NCI-H2029 treated with DMSO at 0.1 percent for 48 hours (cell line): ENCODE measurements at regions not wholly inside any gene's neighbourhood (a gene's known extent, or its start where the extent isn't known, plus 50 kb on each side); places are given as distances from the start of the nearest gene placed in this dataset.
A peak's percentile ranks its signal among the peaks of the same experiment; 100 is the strongest.
"Not testable (repeated sequence)": the region's sequence is repeated elsewhere in the genome, so short reads cannot be mapped to it uniquely, and the experiment has no call there.

Source experiments
- DNase-seq: peaks from one replicate; lab custom pipeline; 2025; lab: John Stamatoyannopoulos, UW

- not testable (repeated sequence) for DNase-seq
These were observed 183.1 kb upstream of the NOTCH2NLA start for GRCh38 chr1:146411923-146412322.

DNA sequence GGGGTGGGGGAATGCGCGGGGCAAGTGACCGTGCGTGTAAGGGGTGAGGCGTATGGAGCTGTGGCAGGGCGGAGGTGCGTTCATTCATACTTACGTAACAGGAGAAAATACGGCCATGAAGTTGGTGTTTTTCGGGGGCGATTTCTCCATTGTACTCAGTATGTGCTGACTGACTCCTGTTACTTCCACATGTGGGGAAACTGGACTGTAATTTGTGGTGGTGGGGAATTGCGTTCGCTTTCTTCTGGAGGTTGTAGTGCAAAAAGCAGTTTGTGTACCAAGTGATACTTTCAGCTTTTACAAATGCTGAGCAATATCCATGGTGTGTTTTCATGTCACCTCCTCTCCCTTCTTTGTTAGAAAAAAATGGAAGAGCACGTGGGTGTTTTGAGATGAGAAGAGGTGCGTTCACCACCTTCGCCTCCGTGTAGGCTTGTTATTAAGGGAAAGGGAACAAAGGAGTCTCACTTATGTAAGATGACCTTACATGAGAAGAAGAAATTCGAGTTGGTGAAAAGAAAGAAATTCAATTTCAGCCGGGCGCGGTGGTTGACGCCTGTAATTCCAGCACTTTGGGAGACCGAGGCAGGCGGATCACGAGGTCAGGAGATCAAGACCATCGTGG, 181.1 kb upstream of the NOTCH2NLA start:
- not testable (repeated sequence) for DNase-seq

DNA sequence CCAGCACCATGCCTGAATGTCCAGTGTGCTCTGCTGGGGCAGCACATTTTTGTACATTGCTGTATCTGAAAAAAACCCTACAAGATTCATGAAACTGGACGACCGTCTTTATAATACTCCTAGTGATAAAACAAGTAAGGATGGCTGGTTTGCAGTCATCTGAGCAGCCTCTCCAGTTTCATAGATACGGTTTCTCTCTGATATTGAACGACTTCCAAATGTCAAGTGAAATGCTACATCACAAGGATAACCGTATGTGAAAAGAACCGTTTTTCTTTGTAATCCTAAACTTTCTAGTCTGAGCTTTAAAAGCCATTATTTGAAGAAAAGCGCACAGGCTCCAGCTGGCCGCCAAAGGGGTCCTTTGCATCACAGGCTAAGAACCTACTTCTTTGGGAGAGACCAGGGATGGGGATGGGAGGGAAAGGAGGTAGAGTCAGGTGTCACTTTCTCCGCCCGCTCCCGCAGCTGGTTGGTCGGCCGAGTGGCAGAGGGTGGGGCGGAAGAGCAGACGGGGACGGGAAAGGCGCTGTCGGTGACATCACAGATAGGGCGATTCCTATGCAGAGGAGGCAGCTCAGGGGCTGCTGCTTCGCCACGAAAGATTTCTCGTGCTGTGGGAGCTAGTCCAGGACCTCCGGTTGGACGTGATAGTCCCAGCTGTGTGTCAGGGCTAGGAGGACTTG, 180.4 kb upstream of the NOTCH2NLA start:
- DNase-seq = not testable (repeated sequence)

DNA sequence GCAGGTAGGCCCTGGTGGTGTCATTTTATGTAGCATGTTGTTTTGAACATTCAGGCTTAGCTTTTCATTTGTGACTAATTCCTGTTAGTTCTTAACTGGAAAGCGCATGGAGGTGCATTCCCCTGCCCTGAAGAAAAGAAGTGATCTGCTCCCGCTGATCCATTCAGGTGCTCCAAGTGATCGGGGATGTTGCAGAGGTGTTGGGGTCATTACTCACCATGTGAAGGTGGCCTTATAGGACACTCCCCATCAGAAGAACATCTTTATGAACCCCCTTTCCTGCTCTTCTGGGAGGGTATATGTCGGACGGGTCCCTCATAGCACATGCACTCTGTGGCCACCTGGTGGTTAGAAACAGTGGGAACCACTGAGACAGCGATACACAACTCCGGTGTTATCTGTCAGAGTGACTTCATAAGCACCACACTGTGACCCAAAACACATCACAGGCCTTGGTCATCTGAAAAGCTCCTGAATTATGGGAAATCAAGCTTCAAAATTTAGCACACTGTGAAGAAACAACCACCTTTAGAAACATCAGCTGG, 172.5 kb upstream of the NOTCH2NLA start:
- not testable (repeated sequence) for DNase-seq

DNA sequence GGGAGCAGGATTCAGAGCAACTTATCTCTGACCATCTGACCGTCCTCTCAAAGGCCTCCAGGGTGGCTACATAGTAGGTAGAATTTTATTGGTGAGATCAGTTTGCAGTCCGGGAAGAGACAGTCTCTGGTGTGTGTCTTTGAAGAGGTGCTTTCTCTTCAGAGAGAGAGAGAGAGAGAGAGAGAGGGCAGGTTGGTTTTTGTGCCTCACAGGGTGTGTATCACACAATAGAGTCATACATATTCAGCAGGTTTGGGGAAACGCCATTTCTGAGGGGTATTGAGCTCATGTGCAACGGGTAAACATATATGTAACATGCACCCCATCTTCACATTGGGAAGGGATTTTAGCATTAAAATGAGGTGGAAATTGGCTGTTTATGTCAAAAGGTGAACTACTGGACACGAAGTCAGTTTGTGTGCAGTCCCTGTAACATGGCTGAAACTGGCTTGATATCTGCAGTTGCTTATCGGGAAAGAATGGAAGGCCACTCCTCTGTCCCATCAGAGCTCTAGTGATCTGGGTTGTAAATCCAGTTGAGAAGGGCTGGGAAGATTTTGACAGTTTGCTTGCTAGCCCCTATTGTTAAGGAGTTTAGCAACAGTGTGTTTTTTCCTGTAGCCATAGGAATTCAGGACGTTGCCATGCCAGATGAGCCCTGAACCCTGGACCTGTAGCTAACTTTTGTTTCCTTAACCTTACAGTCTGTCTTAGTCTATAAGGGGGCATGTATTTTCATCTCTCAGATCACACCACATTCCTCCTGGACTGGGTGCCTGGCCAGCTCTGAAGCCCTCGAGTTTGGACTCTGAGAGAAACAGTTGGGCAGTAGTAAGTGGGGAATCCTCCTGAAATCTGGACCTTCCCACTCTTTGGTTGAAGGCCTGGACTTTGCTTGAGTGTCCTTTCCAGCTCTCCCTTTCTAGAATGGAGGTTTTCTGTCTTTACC, 171.6 kb upstream of the NOTCH2NLA start:
- not testable (repeated sequence) for DNase-seq

DNA sequence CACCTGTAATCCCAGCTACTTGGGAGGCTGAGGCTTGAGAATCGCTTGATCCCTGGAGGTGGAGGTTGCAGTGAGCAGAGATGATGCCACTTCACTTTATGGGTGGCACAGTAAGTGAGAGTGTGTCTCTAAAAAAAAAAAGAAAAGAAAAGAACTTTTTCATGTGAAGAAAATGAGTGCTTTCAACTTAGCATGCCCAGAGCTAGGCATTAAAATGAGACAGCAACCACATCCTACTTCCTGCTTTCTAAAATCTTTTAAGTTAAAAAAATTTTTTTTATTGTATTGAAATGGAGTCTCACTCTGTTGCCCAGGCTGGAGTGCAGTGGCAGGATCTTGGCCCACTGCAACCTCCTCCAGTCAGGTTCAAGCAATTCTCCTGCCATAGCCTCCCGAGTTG, 170.4 kb upstream of the NOTCH2NLA start:
- DNase-seq = not testable (repeated sequence)

GRCh38 chr1:146396801-146397200, 168.0 kb upstream of the NOTCH2NLA start:
- DNase-seq = not testable (repeated sequence)

GRCh38 chr1:146396242-146396641, 167.4 kb upstream of the NOTCH2NLA start:
- not testable (repeated sequence) for DNase-seq

DNA sequence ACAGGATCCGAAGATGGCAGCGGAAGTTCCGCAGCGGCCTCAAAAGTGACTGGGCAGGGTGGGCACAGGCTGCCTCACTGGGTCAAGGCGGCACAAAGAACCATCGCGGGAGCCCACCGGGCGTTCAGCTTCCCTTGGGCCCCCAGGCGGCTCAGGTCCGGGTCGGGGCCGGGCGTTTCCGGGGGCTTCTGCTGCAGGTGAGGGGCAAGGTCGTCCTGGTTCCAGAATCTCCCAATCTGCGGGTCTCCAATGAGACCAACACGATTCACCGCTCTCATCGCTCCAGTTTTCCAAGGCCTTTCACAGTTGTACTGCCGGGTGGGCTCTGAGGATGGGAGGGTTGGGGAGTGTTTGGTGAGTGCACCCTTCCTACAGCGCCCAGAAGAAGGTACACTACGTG, 165.0 kb upstream of the NOTCH2NLA start:
- DNase-seq = not testable (repeated sequence)

DNA sequence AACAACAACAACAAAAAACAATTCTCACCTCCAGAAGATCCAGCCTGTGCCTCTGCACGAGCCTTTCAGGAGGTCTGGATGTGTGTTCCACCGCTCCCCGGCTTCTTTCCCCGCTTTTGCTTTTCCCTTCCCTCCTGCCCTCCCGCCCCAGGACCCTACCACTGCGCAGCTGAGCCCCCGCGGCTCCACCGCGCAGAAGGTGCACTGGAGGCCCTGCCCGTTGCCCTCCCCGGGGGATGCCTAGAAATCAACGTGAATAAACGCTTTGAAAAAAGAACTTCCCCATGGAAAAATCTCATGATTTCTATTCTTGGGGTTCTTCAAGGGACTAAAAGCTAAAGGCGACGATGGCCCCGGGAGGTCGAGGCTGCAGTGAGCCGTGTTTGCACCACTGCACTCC, 164.3 kb upstream of the NOTCH2NLA start:
- not testable (repeated sequence) for DNase-seq

GRCh38 chr1:146389178-146389577, 160.4 kb upstream of the NOTCH2NLA start:
- not testable (repeated sequence) for DNase-seq

GRCh38 chr1:146387750-146388469, 159.1 kb upstream of the NOTCH2NLA start:
- not testable (repeated sequence) for DNase-seq

GRCh38 chr1:146386851-146387749, 158.3 kb upstream of the NOTCH2NLA start:
- DNase-seq = peak; percentile 26

DNA sequence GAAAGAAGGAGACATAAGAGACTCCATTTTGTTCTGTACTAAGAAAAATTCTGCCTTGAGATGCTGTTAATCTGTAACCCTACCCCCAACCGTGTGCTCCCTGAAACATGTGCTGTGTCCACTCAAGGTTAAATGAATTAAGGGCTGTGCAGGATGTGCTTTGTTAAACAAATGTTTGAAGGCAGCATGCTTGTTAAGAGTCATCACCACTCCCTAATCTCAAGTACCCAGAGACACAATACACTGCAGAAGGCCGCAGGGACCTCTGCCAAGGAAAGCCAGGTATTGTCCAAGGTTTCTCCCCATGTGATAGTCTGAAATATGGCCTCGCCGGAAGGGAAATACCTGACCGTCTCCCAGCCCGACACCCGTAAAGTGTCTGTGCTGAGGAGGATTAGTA, 152.4 kb upstream of the NOTCH2NLA start:
- peak; percentile 2 for DNase-seq

DNA sequence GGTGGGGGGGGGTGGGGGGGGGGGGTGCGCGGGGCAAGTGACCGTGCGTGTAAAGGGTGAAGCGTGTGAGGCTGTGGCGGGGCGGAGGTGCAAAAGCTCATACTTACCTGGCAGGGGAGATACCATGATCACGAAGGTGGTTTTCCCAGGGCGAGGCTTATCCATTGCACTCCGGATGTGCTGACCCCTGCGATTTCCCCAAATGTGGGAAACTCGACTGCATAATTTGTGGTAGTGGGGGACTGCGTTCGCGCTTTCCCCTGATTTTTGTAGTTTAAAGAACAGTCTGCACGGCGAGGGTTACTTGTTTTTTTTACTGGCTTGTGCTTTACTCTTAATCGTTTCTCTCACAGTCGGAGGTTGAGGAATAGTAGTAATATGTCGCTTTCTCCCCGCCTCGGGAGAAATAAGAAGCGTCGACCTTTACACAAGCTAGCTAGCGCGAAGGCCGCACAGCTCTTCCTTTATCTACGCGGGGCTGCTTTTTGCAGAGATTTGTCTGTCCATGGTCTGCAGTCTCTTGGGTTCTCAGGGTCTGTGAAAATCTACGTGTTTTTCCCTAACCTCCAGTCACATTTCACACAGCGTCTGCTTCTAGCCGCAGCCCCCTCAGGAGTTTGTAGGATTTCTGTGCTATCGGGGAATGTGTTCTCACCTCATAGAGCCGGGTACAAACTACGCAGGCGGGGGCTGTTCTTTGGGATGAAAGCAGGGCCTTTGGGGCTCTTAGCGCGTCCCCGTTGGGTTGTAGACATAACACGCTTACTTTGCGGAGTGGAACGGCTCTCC, 148.1 kb upstream of the NOTCH2NLA start:
- DNase-seq = peak; percentile 70

GRCh38 chr1:146376309-146376707, 147.5 kb upstream of the NOTCH2NLA start:
- not testable (repeated sequence) for DNase-seq

GRCh38 chr1:146375108-146375507, 146.3 kb upstream of the NOTCH2NLA start:
- DNase-seq = not testable (repeated sequence)

DNA sequence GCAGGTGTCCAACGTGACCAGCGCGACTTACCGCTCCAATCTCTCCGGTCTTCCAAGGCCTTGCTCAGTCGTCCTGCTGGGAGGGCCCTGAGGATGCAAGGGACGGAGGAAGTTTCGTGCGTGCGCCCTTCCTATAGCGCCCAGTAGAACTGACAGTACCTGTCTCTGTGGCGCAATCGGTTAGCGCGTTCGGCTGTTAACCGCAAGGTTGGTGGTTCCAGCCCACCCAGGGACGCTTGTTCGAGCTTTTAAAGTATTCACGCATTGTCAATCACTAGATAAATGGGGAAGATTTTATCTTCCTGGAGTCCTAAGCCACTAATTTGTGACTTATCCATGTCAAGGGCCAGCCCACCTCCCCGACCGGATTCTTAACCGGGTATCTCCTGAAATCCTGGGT, 141.1 kb upstream of the NOTCH2NLA start:
- DNase-seq = not testable (repeated sequence)

DNA sequence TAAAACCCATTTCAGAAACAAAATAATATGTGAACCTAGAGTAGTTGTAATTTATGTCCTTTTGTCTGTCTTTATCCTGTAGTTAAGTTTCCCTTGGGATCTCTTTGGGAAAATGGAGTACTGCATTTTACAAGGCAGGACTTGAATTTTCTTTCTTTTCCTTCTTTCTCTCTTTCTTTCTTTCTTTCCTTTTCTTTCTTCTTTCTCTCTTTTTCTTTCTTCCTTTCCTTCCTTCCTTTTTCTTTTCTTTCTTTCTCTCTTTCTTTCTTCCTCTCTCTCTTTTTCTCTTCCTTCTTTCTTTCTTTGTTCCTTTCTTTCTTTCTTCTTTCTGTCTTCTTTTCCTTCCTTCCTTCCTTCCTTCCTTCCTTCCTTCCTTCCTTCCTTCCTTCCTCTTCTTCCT, 126.6 kb upstream of the NOTCH2NLA start:
- not testable (repeated sequence) for DNase-seq

DNA sequence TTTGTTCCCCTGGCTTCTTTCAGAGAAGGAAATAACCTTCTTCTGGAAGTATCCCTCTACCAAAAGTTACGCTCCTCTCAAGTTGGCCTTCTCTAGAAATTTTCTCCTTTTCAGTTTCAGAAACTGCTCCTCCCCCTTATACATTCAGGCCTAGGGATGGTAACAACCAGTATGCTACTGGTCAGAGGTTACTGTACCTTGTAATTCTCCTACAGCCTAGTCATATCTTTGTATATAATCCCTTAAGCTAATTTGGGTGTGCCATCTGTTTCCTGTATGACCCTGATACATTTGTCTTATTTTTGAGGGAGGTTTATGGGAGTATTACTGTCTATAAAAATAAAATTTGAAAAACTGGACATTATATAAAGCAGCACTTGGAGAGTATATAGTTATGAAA, 98.0 kb upstream of the NOTCH2NLA start:
- not testable (repeated sequence) for DNase-seq
